ENCODE measurements at regions not wholly inside any gene's neighbourhood (a gene's known extent, or its start where the extent isn't known, plus 50 kb on each side); places are given as distances from the start of the nearest gene placed in this dataset.

GRCh38 chr5:108686676-108687075 is 61.0 kb upstream of the FER start:
- TF ChIP-seq TAF1 (IDR thresholded peaks at IDR 0.05; ENCODE audit: borderline replicate concordance, low read depth, low read length): no peak
- no peak for TF ChIP-seq POLR2AphosphoS5 (IDR thresholded peaks at IDR 0.05; ENCODE audit: low read depth, low read length)
- no peak for TF ChIP-seq POLR2A (IDR thresholded peaks at IDR 0.05; ENCODE audit: low read depth, low read length)

Data from GM12892 (cell line).